H1 (cell line): ENCODE measurements at regions not wholly inside any gene's neighbourhood (a gene's known extent, or its start where the extent isn't known, plus 50 kb on each side); places are given as distances from the start of the nearest gene placed in this dataset.

Experiments used
- CTCF ChIA-PET: fragments of 300-600 bp; sonication (Branson Sonifier 250); formaldehyde crosslinking; loops from one replicate; lab custom pipeline; 2021; ENCODE audit not compliant: partially characterized antibody; lab: Charles Lee
- POLR2A ChIA-PET: fragments of 300-600 bp; sonication (Branson Sonifier 250); formaldehyde crosslinking; loops from one replicate; lab custom pipeline; 2021; ENCODE audit warnings: inconsistent platforms; ENCODE audit not compliant: partially characterized antibody; lab: Charles Lee
- DNase-seq, 2 experiments: peaks; one replicate each; pipeline versions ENCODE4 v3.0.0 to v3.0.0-alpha.2; 2010 to 2022; ENCODE audit warnings: low spot score in 2 of 2, low read depth in 1 of 2, mixed read lengths in 1 of 2
- FAIRE-seq: peaks from 2 replicates; lab custom pipeline; 2011; peaks lifted over from hg19 to GRCh38; lab: Jason Lieb, UNC
- H2AFZ ChIP-seq: 2 replicates; pipeline ENCODE4 v1.8.1; 2012; ENCODE audit warnings: low read length, inconsistent platforms
- H2AK5ac ChIP-seq: 2 replicates; pipeline ENCODE4 v1.6.1; 2013; ENCODE audit warnings: low read depth, low read length
- H2BK120ac ChIP-seq: replicated peaks from 2 replicates; pipeline ENCODE3; 2013; ENCODE audit warnings: low read depth, low read length, inconsistent platforms
- H2BK12ac ChIP-seq: 2 replicates; pipeline ENCODE4 v1.6.1; 2013; ENCODE audit warnings: low read depth, low read length
- H2BK15ac ChIP-seq: 2 replicates; pipeline ENCODE4 v1.6.1; 2013; ENCODE audit warnings: low read length
- H2BK20ac ChIP-seq: 2 replicates; pipeline ENCODE4 v1.6.1; 2013; ENCODE audit warnings: low read length
- H2BK5ac ChIP-seq: 2 replicates; pipeline ENCODE4 v1.6.1; 2013; ENCODE audit warnings: low read depth, low read length
- H3K14ac ChIP-seq: 2 replicates; pipeline ENCODE4 v1.6.1; 2013; ENCODE audit warnings: inconsistent platforms; ENCODE audit not compliant: insufficient read length
- H3K18ac ChIP-seq: 2 replicates; pipeline ENCODE4 v1.6.1; 2013; ENCODE audit warnings: low read length; ENCODE audit errors: extremely low read depth
- H3K23ac ChIP-seq: 2 replicates; pipeline ENCODE4 v1.6.1; 2013; ENCODE audit warnings: inconsistent platforms; ENCODE audit not compliant: insufficient read length
- H3K23me2 ChIP-seq: 2 replicates; pipeline ENCODE4 v1.6.1; 2013; ENCODE audit warnings: low read depth, low read length
- H3K27ac ChIP-seq: 2 replicates; pipeline ENCODE4 v1.6.1; 2011; ENCODE audit warnings: low read depth, low read length, inconsistent platforms
- H3K27me3 ChIP-seq, 4 experiments: replicated peaks in 1 of 4; 1 replicate in 1 of 4; 2 replicates in 3 of 4; pipeline versions ENCODE4 v1.6.1 to v1.8.1; 2011 to 2013; ENCODE audit warnings: low read length in 3 of 4, mild to moderate bottlenecking in 3 of 4, inconsistent platforms in 2 of 4, mixed read lengths in 2 of 4, moderate library complexity in 1 of 4; ENCODE audit not compliant: control insufficient read depth in 3 of 4, insufficient read depth in 3 of 4; ENCODE audit errors: extremely low read depth in 1 of 4
- H3K36me3 ChIP-seq, 4 experiments: 2 replicates each; pipeline versions ENCODE4 v1.6.1 to v1.8.1; 2011 to 2013; ENCODE audit warnings: mild to moderate bottlenecking in 4 of 4, low read length in 3 of 4, moderate library complexity in 2 of 4, control low read depth in 1 of 4, inconsistent platforms in 1 of 4; ENCODE audit not compliant: insufficient read depth in 4 of 4, control insufficient read depth in 2 of 4
- H3K4ac ChIP-seq: replicated peaks from 2 replicates; pipeline ENCODE3; 2013; ENCODE audit warnings: low read length, low read depth, mixed read lengths, inconsistent platforms; ENCODE audit not compliant: insufficient read length
- H3K4me1 ChIP-seq, 4 experiments: replicated peaks in 1 of 4; 1 replicate in 1 of 4; 2 replicates in 3 of 4; pipeline versions ENCODE4 v1.6.1 to v1.8.1; 2011 to 2013; ENCODE audit warnings: low read length in 3 of 4, inconsistent platforms in 2 of 4, mixed read lengths in 1 of 4; ENCODE audit not compliant: insufficient read depth in 4 of 4, control insufficient read depth in 3 of 4
- H3K4me2 ChIP-seq, 2 experiments: 2 replicates each; pipeline versions ENCODE4 v1.6.1 to v1.8.1; 2011 to 2013; ENCODE audit warnings: low read depth in 2 of 2, low read length in 2 of 2, control low read depth in 1 of 2, inconsistent platforms in 1 of 2, mild to moderate bottlenecking in 1 of 2; ENCODE audit not compliant: insufficient read depth in 1 of 2
- H3K4me3 ChIP-seq, 4 experiments: fragments of 200-600, 300-600 bp in 1 of 4; sonication (generic), shearing (Covaris generic), sonication (Bioruptor Twin) in 1 of 4; 2 replicates each; pipeline versions ENCODE4 v1.5.1 to v1.8.1; 2011 to 2016; ENCODE audit warnings: low read length in 4 of 4, low read depth in 3 of 4, control low read depth in 2 of 4, inconsistent platforms in 2 of 4, mild to moderate bottlenecking in 2 of 4, mixed read lengths in 1 of 4, moderate library complexity in 1 of 4; ENCODE audit not compliant: insufficient read depth in 2 of 4; ENCODE audit errors: extremely low read depth in 1 of 4
- H3K56ac ChIP-seq: replicated peaks from 2 replicates; pipeline ENCODE3; 2013; ENCODE audit warnings: low read depth, mild to moderate bottlenecking, mixed read lengths, low read length, inconsistent platforms; ENCODE audit not compliant: insufficient read length
- H3K79me1 ChIP-seq: 2 replicates; pipeline ENCODE4 v1.6.1; 2013; ENCODE audit warnings: low read depth, low read length, control low read depth
- H3K79me2 ChIP-seq, 2 experiments: 2 replicates each; pipeline versions ENCODE4 v1.6.1 to v1.8.1; 2012 to 2013; ENCODE audit warnings: low read length in 2 of 2, mild to moderate bottlenecking in 2 of 2, inconsistent platforms in 1 of 2; ENCODE audit not compliant: insufficient read depth in 2 of 2, control insufficient read depth in 1 of 2
- H3K9ac ChIP-seq, 4 experiments: replicated peaks in 1 of 4; 1 replicate in 1 of 4; 2 replicates in 3 of 4; pipeline versions ENCODE4 v1.6.1 to v1.8.1; 2011 to 2013; ENCODE audit warnings: low read depth in 3 of 4, low read length in 3 of 4, control low read depth in 2 of 4, mild to moderate bottlenecking in 2 of 4, moderate library complexity in 2 of 4, inconsistent platforms in 1 of 4; ENCODE audit errors: extremely low read depth in 1 of 4
- H3K9me3 ChIP-seq, 2 experiments: 2 replicates each; pipeline versions ENCODE4 v1.6.1 to v1.8.1; 2012 to 2013; ENCODE audit warnings: mild to moderate bottlenecking in 2 of 2, moderate library complexity in 2 of 2, control low read depth in 1 of 2, inconsistent platforms in 1 of 2, low read depth in 1 of 2, low read length in 1 of 2, mixed read lengths in 1 of 2; ENCODE audit not compliant: insufficient read depth in 2 of 2
- H4K20me1 ChIP-seq, 2 experiments: replicated peaks in 1 of 2; 2 replicates each; pipeline versions ENCODE3 to v1.8.1; 2011 to 2013; ENCODE audit warnings: inconsistent platforms in 2 of 2, low read length in 2 of 2, mild to moderate bottlenecking in 1 of 2; ENCODE audit not compliant: insufficient read depth in 2 of 2, control insufficient read depth in 1 of 2
- H4K5ac ChIP-seq: 2 replicates; pipeline ENCODE4 v1.6.1; 2013; ENCODE audit warnings: low read length, low read depth, mixed read lengths, inconsistent platforms; ENCODE audit not compliant: insufficient read length
- H4K8ac ChIP-seq: 2 replicates; pipeline ENCODE4 v1.8.0; 2013; ENCODE audit warnings: mild to moderate bottlenecking, moderate library complexity, low read length, inconsistent platforms; ENCODE audit not compliant: insufficient read depth; ENCODE audit errors: extremely low read depth
- H4K91ac ChIP-seq: replicated peaks from 2 replicates; pipeline ENCODE3; 2013; ENCODE audit warnings: low read length, mixed read lengths, inconsistent platforms; ENCODE audit not compliant: insufficient read length
- GTF2F1 ChIP-seq: IDR thresholded peaks from 2 replicates; pipeline ENCODE4 v1.6.1; 2012; ENCODE audit warnings: low read depth, low read length, improper control_type of control experiment, borderline replicate concordance
- HDAC2 ChIP-seq, 2 experiments: fragments of 300-600 bp in 1 of 2; sonication (generic) in 1 of 2; IDR thresholded peaks; 2 replicates each; pipeline ENCODE4 v1.6.1; 2011 to 2012; ENCODE audit warnings: low read depth in 2 of 2, low read length in 2 of 2, mild to moderate bottlenecking in 2 of 2, moderate library complexity in 2 of 2, borderline replicate concordance in 1 of 2, inconsistent platforms in 1 of 2
- JUN ChIP-seq: IDR thresholded peaks from 2 replicates; pipeline ENCODE4 v1.6.1; 2011; ENCODE audit warnings: low read depth, mild to moderate bottlenecking, improper control_type of control experiment, low read length
- KDM1A ChIP-seq: fragments of 200-600, 300-600 bp; sonication (generic); IDR thresholded peaks from 2 replicates; pipeline ENCODE4 v1.7.1; 2016; ENCODE audit warnings: mild to moderate bottlenecking, low read length, borderline replicate concordance

DNA sequence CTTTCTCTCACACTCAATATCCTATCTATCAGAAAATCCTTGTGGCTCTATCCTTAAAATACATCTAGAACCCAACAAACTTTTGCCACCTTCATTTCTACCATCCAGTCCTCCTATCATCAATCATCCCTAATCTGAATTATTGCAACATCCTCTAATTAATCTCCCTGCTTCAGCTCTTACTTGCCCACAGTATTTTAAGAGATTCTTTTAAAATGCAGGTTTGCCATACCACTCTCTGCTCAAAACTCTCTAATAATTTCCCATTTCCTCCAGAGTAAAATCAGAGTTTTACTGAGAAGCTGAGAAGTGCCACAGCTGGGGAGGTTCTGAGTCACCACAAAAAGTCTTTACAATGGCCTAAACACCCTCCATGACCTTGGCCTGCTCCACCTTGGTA is 234.3 kb upstream of the ZPLD1 start:
- H2AK5ac ChIP-seq, result no peak overlapping the region
- no peak overlapping the region for H3K56ac ChIP-seq
- H4K5ac ChIP-seq, result no peak overlapping the region
- no peak overlapping the region for H3K14ac ChIP-seq
- H3K23me2 ChIP-seq, result no peaks in the 10 kb centered on the region
- H2BK120ac ChIP-seq, result no peak overlapping the region
- no peak overlapping the region for H2BK20ac ChIP-seq
- ChIA-PET CTCF (no interaction called here), POLR2A (no interaction called here)
- FAIRE-seq (no peak), DNase-seq (no peak)
- no peak overlapping the region for H3K27ac ChIP-seq
- H2BK5ac ChIP-seq, result no peak overlapping the region
- no peaks in the 10 kb centered on the region for H3K79me1 ChIP-seq
- no peaks in the 10 kb centered on the region for H4K20me1 ChIP-seq
- no peaks in the 10 kb centered on the region for H3K4me1 ChIP-seq
- no peaks in the 10 kb centered on the region for H3K79me2 ChIP-seq
- H4K91ac ChIP-seq, result no peak overlapping the region
- H3K23ac ChIP-seq, result no peak overlapping the region
- no peak overlapping the region for H3K4me2 ChIP-seq
- H3K4ac ChIP-seq, result no peak overlapping the region
- H3K9me3 ChIP-seq, result no peaks in the 10 kb centered on the region
- H4K8ac ChIP-seq, result no peak overlapping the region
- H3K9ac ChIP-seq, result no peak overlapping the region
- no peak overlapping the region for H3K4me3 ChIP-seq
- H3K27me3 ChIP-seq, result no peaks in the 10 kb centered on the region; a peak in 1 of 7 replicates
- H2BK15ac ChIP-seq, result no peak overlapping the region
- no peak overlapping the region for H2AFZ ChIP-seq
- no peaks in the 10 kb centered on the region for H3K36me3 ChIP-seq
- H2BK12ac ChIP-seq, result no peak overlapping the region
- no peak overlapping the region for H3K18ac ChIP-seq
- TF ChIP-seq GTF2F1 (no peak), KDM1A (no peak), HDAC2 (IDR thresholded peaks at IDR 0.05; ENCODE audit: borderline replicate concordance in 1 of 2, low read depth in 2 of 2, low read length in 2 of 2) (no peak), JUN (no peak)
